ENCODE measurements at regions not wholly inside any gene's neighbourhood (a gene's known extent, or its start where the extent isn't known, plus 50 kb on each side); places are given as distances from the start of the nearest gene placed in this dataset.

DNA sequence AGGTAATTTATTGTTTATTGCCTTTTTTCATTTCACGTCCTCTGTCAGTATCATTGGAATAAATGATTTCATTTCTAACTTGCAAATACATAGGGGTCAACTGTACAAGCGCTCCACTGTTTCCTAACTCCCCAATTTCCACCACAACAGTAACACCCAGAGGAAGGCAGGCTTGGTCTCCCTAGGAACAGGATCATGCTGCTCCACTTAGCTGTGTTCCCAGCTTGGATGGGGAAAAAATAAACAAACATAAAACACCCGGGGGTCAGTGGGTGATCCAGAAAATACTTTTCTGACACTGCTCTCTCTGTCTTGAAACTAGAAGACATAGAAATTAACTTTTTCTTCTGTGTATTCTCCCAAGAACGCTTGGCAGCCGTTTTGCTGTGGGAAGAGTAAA is 772.5 kb downstream of the TRIML1 start:
- DNase-seq (ENCODE audit: low read depth), result no peak
- no peak for TF ChIP-seq CTCF (conservative IDR thresholded peaks at IDR 0.05; ENCODE audit: low read length)
- H3K4me3 ChIP-seq (ENCODE audit: low read length), result no peak overlapping the region

- no peak for TF ChIP-seq CTCF (conservative IDR thresholded peaks at IDR 0.05; ENCODE audit: low read length)
- no peak overlapping the region for H3K4me3 ChIP-seq (ENCODE audit: low read length)
- DNase-seq (ENCODE audit: low read depth), result no peak
Observed at GRCh38 chr4:188915175-188915574, 775.9 kb downstream of the TRIML1 start.

DNA sequence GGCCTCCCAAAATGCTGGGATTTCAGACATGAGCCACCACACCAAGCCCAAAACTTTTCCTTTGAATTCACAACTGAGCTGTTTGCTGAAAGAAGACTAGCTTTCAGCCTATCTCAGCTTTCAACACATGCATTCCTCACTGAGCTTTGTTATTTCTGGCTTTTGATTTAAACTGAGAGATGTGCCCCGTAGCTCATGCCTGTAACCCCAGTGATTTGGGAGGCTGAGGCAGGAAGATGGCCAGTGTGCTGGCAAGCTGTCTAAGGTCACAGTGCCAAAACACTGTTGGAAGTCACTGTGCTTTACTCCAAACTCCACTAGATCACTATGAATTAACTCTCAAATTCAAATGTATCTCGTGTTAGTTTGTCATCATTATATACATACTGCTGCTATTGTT is 779.5 kb downstream of the TRIML1 start:
- DNase-seq (ENCODE audit: low read depth), result no peak
- TF ChIP-seq CTCF (conservative IDR thresholded peaks at IDR 0.05; ENCODE audit: low read length), result no peak
- H3K4me3 ChIP-seq (ENCODE audit: low read length), result no peak overlapping the region

GRCh38 chr4:188930822-188931221 is 791.6 kb downstream of the TRIML1 start:
- DNase-seq (ENCODE audit: low read depth), result no peak
- H3K4me3 ChIP-seq (ENCODE audit: low read length), result no peak overlapping the region
- no peak for TF ChIP-seq CTCF (conservative IDR thresholded peaks at IDR 0.05; ENCODE audit: low read length)

GRCh38 chr4:188934320-188934962 is 795.2 kb downstream of the TRIML1 start:
- H3K4me3 ChIP-seq (ENCODE audit: low read length), result no peak overlapping the region
- peak; percentile 27 for DNase-seq (ENCODE audit: low read depth)

GRCh38 chr4:188941524-188942119 is 802.4 kb downstream of the TRIML1 start:
- H3K4me3 ChIP-seq (ENCODE audit: low read length), result peak overlapping the region; percentile 9; the same call in 1 of the 2 replicates
- DNase-seq (ENCODE audit: low read depth), result peak; percentile 94
- TF ChIP-seq CTCF (conservative IDR thresholded peaks at IDR 0.05; ENCODE audit: low read length), result no peak

More at GRCh38 chr4:188934320-188934962, 795.2 kb downstream of the TRIML1 start:
- no peak for TF ChIP-seq CTCF (conservative IDR thresholded peaks at IDR 0.05; ENCODE audit: low read length)

GRCh38 chr4:188942606-188943005 is 803.4 kb downstream of the TRIML1 start:
- TF ChIP-seq CTCF (conservative IDR thresholded peaks at IDR 0.05; ENCODE audit: low read length), result no peak
- no peak overlapping the region for H3K4me3 ChIP-seq (ENCODE audit: low read length)
- no peak for DNase-seq (ENCODE audit: low read depth)

All from AG10803 (cell line).